Hypothalamus (tissue), 51 donors: ENCODE measurements at regions not wholly inside any gene's neighbourhood (a gene's known extent, or its start where the extent isn't known, plus 50 kb on each side); places are given as distances from the start of the nearest gene placed in this dataset.

ENCODE experiments used
- DNase-seq, 51 donors: peaks; one replicate each; lab custom pipeline; 2025; lab: John Stamatoyannopoulos, UW

DNA sequence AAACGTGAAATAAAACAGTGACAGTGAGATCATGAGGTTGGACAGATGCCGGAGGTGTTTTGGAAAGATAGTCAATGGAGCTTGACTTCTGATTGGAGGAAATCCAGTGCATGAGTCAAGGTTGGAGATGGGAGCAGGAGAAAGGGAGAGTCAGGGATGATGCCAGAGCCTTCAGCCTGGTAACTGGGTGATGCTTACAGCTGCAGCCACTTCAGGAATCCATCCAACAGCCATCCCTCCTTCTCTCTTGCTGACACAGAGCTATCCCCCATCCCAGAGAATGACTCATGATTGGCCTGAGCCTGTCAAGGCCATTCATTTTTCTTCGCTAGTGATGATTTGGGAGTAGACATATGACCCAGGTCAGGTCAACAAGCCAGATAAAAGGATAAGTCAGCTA is 112.8 kb downstream of the SAMD5 start:
- DNase-seq: no peak

DNA sequence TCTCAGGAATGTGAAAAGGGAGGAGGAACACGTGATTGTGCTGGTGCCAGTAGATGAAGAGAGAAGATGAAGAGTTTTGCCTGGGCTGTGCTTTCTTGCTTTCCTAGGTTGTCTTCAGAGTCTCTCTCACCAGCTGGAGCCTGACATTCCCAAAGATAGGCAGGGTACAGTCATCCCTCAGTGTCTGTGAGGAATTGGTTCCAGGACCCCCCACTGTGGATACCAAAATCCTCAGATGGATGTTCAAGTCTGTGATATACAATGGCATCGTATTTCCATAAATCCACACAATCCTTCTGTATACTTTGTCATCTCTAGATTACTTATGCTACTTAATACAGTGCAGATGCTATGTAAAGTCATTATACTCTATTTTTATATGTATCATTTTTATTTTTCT is 113.5 kb downstream of the SAMD5 start:
- DNase-seq: no peak

DNA sequence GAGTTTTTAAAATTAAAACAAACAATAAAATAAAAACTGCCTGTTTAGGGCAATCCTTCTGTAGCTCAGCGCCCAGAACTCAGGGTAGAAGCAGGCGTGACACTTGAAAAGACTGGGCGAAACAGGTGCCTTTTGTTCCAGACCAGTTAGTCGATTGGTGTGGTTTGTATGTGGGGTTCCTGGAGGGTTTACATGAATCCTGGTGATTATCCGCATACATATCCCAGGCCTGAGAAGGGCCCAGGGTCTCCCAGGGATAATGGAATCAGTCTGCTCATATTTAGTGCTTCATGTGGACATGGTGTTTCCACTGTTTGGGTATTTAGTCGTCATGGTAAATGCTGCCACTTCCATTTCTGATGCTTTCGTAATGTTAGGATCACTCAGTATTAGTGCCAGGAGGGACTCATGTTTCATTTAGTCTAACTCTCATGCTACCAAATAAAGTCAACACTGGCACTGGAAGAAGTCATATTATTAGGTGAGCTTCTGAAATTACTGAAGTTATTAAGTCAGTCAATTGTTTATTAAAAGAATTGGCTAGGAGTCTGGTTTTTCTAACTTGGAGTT is 116.5 kb downstream of the SAMD5 start:
- DNase-seq: no peak

GRCh38 chr6:147625946-147626345 is 117.5 kb downstream of the SAMD5 start:
- no peak for DNase-seq

DNA sequence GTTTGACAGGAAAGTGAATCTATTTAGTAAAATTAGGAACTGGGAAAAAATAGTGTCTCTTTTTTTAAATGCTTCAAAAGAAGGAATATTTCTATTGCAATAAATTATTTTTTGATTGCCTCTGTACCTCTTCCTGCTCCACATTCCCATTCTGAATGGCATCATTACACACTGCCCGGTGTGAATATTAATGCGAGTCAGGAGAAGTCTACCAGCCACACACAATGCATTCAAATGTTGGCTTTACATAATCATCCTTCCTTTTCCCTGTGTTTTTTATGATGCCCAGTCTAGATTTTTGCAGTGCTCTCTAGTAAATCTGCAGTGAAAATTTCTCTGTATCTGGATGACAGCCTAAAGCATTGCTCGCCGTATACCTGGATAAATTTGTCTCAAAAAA is 118.9 kb downstream of the SAMD5 start:
- peak in 1 of 51 donors; percentile 2 for DNase-seq

- no peak for DNase-seq
Observed at GRCh38 chr6:147633191-147633590, 124.7 kb downstream of the SAMD5 start.

DNA sequence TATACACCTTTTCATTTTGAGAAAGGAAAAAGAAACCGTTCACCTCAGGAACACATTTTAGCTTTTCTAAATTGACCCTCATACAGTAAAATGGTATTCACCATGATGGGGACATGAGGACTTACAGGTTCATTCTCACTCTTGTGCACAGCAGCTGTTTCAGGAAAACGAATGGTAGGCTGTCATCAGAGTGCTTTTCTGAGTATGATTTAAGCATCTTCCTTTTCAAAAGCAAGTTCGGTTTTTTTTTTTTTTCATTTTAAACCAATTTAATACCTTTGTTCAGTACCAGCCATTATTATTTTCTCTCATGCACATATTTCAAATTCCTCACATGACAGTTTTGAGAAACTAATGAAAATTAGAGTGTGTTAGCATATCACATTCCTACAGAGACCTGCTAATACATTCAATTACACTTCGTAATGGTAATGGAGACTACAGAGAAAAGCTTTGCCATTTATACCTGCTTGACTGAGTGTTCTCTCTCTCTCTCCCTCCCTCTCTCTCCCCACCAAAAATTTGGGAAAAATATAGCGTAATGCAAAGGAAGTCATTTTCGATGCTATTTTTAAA is 129.2 kb downstream of the SAMD5 start:
- no peak for DNase-seq

GRCh38 chr6:147639279-147639678 is 130.8 kb downstream of the SAMD5 start:
- DNase-seq: no peak

DNA sequence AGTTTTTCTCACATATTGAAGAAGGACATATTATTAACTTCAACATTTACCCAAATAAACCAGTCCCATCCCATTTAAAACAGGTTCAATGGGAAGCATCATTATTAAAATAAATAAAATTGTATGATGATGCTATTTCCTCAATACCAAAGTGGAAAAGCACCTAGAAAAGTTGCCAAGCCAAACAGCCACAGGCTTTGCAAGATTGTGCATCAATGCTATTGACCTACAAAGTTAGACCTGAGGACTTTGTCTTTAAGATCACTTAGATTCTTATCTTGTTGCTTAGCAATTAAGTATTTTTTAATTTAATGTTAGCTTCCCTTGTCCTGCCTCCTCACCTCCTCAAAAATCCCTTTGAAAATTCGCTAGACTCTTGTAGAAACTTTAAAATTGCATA is 132.1 kb downstream of the SAMD5 start:
- DNase-seq: no peak

DNA sequence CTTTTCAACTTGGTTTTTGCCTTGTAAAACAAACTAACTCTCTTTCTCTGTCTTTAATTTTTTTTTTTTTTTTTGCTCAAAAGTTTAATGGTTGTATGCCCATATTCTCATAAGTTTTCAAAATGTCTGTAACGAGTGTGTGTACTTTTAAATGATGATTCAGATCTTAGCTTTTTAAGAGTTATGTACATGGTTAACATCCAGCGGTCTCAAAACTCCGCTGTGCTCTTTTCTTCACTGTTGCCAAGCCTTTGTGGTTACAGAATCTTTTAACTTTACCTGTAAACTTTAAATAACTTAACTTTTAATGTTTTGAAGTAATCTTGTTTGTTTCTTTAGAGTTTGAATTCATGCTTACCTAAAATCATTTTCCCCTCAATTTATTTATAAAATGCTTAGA is 133.0 kb downstream of the SAMD5 start:
- DNase-seq: no peak

GRCh38 chr6:147642458-147642857 is 134.0 kb downstream of the SAMD5 start:
- no peak for DNase-seq

DNA sequence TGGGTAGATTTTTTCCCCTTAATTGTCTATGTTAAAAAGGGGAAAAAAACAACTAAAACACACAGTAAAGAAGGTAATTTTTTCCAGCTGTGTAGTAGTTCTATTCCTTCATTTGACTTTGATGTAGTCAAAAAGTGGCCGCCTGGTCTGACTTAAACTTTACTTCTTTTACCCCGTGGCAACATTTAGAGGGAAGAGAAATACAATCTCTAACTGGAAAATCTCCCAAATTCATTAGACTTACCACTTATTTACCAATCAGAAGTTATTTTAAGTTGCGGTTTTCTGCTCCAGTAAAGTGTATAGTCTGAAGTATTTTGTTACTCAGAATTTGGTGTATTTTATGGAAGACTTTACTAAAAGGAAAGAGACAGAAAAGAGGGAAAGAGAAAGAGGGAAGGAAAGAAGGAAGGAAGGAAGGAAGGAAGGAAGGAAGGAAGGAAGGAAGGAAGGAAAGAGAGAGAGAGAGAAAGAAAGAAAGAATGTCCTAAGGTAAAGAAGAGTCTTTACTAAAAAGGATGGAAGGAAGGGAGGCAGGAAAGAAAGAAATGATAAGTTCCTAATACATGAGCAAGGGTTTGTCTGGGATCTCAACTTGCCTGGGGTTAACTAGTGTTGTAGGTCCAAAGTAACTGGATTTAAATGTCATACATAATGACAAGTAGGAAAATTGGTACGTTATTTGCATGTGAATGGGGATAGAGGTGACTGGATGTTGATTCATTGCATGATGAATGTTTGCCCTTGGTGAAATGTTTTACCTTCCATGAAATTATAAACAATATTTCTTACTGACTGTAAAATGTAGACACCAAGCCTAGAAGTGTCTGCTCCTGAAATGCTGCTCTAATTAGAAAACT is 135.1 kb downstream of the SAMD5 start:
- DNase-seq: no peak

GRCh38 chr6:147648916-147649315 is 140.4 kb downstream of the SAMD5 start:
- DNase-seq: no peak

GRCh38 chr6:147651249-147652063 is 143.0 kb downstream of the SAMD5 start:
- no peak for DNase-seq

DNA sequence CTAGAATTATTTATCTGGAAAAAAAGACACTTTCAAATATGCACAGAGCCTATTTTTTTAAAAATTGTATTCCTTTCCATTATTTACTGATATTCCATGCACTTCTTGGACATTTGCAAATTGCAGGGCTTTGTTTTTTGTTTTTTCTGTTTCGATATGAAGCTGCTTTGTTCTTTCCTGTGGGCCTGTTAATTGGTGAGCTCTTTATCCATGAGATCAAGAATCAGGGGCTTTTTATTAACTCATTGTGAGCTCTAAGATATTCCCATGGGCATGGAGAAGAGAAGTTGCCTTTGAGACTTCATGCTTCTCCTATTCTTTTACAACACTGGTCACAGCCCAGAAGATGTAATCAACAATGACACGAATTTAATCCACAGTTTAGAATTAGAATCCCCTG is 145.1 kb downstream of the SAMD5 start:
- no peak for DNase-seq

DNA sequence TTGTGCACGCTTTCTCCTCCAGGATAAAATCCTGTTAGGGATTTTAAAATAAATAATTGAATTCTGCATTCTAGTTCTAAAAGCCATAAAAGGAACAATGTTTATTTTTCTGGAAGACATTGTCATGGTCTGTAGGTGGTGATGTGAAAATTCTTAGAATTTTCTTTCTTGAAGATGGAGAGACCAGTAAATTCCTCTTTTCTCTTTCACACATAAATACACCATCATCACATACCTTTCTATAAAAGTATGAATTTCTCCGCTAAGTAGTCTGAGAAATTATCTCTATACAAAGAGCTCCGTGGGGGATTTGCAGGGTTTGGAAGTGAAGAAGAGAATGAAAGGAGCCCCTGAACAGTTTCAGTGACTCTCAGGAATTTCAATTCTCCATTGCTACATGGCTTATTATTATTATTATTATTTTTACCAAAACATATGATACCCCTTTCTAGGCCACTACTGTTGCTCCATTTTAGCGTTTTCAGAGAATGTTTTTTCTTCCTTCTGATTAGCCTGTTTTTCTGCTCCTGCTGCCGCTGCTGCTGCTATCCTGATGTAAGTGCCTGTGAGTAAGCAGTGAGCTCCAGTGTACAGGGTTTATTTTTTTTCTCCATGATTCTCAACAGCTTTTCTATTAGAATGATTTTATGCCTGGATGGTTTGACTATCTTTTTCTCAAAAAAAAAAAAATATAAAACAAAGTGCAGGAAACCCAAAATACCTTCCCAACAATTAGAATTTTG is 145.8 kb downstream of the SAMD5 start:
- DNase-seq: no peak

DNA sequence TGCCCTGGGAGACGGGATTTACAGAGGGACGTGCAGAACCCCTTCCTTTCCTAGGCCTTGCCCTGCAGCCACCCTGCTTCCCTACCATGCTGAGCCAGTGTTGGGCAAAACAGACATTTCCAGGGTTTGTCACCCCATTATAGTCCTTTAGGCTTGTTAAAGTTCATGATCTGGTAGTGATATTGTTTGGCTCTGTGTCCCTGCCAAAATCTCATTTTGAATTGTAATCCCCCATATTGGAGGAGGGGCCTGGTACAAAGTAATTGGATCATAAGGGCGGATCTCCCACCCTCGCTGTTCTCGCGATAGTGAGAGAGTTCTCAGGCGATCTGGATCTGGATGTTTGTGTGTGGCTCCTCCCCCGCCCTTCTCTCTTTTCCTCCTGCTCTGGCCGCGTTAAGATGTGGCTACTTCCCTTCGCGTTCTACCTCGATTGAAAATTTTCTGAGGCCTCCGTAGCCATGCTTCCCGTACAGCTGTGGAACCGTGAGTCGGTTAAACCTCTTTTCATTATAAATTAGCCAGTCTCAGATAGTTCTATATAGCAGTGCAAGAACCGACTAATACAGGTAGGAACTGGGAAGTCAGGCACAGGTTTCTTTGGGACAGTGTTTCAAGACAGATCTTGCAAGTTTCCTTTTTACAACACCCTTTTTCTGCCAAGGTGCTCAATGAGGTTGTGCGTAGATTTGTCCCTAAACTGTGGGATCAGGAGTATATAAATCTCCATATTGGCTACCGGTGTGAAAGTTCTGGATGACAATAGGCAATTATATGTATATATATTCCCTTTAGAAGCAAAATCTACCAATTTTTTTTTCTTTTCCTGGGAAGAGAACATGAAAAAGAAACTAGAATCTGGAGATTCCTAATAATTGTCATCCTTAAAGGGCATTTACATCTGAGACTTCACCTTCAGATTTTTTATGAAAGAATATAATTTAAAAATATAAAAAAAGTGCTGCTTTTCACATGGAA is 152.1 kb downstream of the SAMD5 start:
- no peak for DNase-seq

DNA sequence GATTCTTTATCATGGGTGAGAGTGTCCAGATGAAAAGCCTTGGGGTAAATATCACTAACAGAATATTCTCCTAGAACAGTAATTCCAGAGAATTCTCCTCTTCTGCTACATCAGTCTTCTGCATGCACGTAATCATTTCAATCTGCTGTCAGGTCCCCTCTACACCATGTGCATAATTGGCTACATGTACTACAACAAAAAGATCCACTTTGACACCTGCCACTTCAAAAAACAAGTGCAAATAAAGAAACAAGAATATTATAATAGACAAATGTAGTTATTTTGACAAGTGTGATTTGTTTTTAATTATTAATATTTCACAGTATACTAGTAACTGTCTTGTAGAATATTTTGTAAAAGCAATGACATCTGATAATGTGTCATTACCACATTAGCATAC is 154.2 kb downstream of the SAMD5 start:
- no peak for DNase-seq

GRCh38 chr6:147664092-147664491 is 155.6 kb downstream of the SAMD5 start:
- no peak for DNase-seq
